H9 (cell line): ENCODE measurements at regions not wholly inside any gene's neighbourhood (a gene's known extent, or its start where the extent isn't known, plus 50 kb on each side); places are given as distances from the start of the nearest gene placed in this dataset.

Source experiments
- DNase-seq: peaks from one replicate; pipeline ENCODE4 v3.0.0-alpha.2; 2017
- H2AFZ ChIP-seq: one replicate; pipeline ENCODE4 v1.6.1; 2013; ENCODE audit warnings: mild to moderate bottlenecking, low read length, control low read depth, moderate library complexity
- H2AK5ac ChIP-seq: 2 replicates; pipeline ENCODE4 v1.6.1; 2013; ENCODE audit warnings: low read length, control low read depth, mixed read lengths; ENCODE audit not compliant: insufficient read length
- H2BK120ac ChIP-seq: one replicate; pipeline ENCODE4 v1.6.1; 2013; ENCODE audit warnings: low read depth, mild to moderate bottlenecking, low read length, control low read depth, inconsistent platforms; ENCODE audit not compliant: poor library complexity, severe bottlenecking
- H2BK12ac ChIP-seq: 2 replicates; pipeline ENCODE4 v1.6.1; 2013; ENCODE audit warnings: low read length, control low read depth, mixed read lengths, low read depth; ENCODE audit not compliant: insufficient read length
- H2BK15ac ChIP-seq: 2 replicates; pipeline ENCODE4 v1.6.1; 2013; ENCODE audit warnings: low read depth, low read length, control low read depth
- H2BK20ac ChIP-seq: one replicate; pipeline ENCODE4 v1.6.1; 2013; ENCODE audit warnings: low read depth, mild to moderate bottlenecking, low read length, control low read depth, inconsistent platforms; ENCODE audit not compliant: poor library complexity, severe bottlenecking
- H2BK5ac ChIP-seq: 2 replicates; pipeline ENCODE4 v1.6.1; 2013; ENCODE audit warnings: low read length, control low read depth, mixed read lengths; ENCODE audit not compliant: insufficient read length
- H3K14ac ChIP-seq: 2 replicates; pipeline ENCODE4 v1.6.1; 2013; ENCODE audit warnings: low read length, control low read depth; ENCODE audit not compliant: insufficient read depth
- H3K18ac ChIP-seq: 2 replicates; pipeline ENCODE4 v1.6.1; 2013; ENCODE audit warnings: low read depth, mild to moderate bottlenecking, mixed read lengths, low read length, control low read depth; ENCODE audit not compliant: insufficient read length
- H3K23ac ChIP-seq: 2 replicates; pipeline ENCODE4 v1.6.1; 2013; ENCODE audit warnings: low read length, control low read depth, mixed read lengths, low read depth; ENCODE audit not compliant: insufficient read length
- H3K23me2 ChIP-seq: 2 replicates; pipeline ENCODE4 v1.6.1; 2013; ENCODE audit warnings: low read depth, mild to moderate bottlenecking, mixed read lengths, low read length, control low read depth; ENCODE audit not compliant: insufficient read length, poor library complexity, severe bottlenecking
- H3K27ac ChIP-seq: 2 replicates; pipeline ENCODE4 v1.5.1; 2013; ENCODE audit warnings: low read length, control low read depth, mixed read lengths, low read depth; ENCODE audit not compliant: insufficient read length
- H3K27me3 ChIP-seq: 2 replicates; pipeline ENCODE4 v1.6.1; 2013; ENCODE audit warnings: low read length, control low read depth, inconsistent platforms; ENCODE audit not compliant: insufficient read depth
- H3K4ac ChIP-seq: 2 replicates; pipeline ENCODE4 v1.6.1; 2013; ENCODE audit warnings: low read depth, mild to moderate bottlenecking, control low read depth, inconsistent platforms, low read length, moderate library complexity
- H3K4me1 ChIP-seq: 2 replicates; pipeline ENCODE4 v1.6.1; 2013; ENCODE audit warnings: low read length, control low read depth, inconsistent platforms; ENCODE audit not compliant: insufficient read depth
- H3K4me2 ChIP-seq: 2 replicates; pipeline ENCODE4 v1.6.1; 2013; ENCODE audit warnings: low read length, control low read depth, mixed read lengths; ENCODE audit not compliant: insufficient read length, insufficient read depth
- H3K56ac ChIP-seq: 2 replicates; pipeline ENCODE4 v1.6.1; 2013; ENCODE audit warnings: low read depth, mild to moderate bottlenecking, mixed read lengths, low read length, control low read depth; ENCODE audit not compliant: insufficient read length
- H3K79me1 ChIP-seq: 2 replicates; pipeline ENCODE4 v1.6.1; 2013; ENCODE audit warnings: low read depth, mild to moderate bottlenecking, moderate library complexity, low read length, control low read depth, inconsistent platforms; ENCODE audit not compliant: insufficient read depth, poor library complexity, severe bottlenecking
- H3K79me2 ChIP-seq: 2 replicates; pipeline ENCODE4 v1.6.1; 2013; ENCODE audit warnings: low read length, control low read depth, inconsistent platforms; ENCODE audit not compliant: insufficient read depth
- H3K9ac ChIP-seq: 2 replicates; pipeline ENCODE4 v1.6.1; 2013; ENCODE audit warnings: low read length, control low read depth, mixed read lengths; ENCODE audit not compliant: insufficient read length; ENCODE audit errors: extremely low read depth
- H3K9me3 ChIP-seq: one replicate; pipeline ENCODE4 v1.6.1; 2013; ENCODE audit warnings: low read depth, low read length, inconsistent platforms; ENCODE audit not compliant: control insufficient read depth
- H3T11ph ChIP-seq: one replicate; pipeline ENCODE4 v1.6.1; 2013; ENCODE audit warnings: mild to moderate bottlenecking, low read length, control low read depth, inconsistent platforms
- H4K20me1 ChIP-seq: one replicate; pipeline ENCODE4 v1.6.1; 2013; ENCODE audit not compliant: control insufficient read depth, insufficient read length, insufficient read depth
- H4K5ac ChIP-seq: 2 replicates; pipeline ENCODE4 v1.6.1; 2013; ENCODE audit warnings: low read depth, mild to moderate bottlenecking, mixed read lengths, low read length, control low read depth; ENCODE audit not compliant: insufficient read length
- H4K8ac ChIP-seq: replicated peaks from 2 replicates; pipeline ENCODE4 v1.6.1; 2013; ENCODE audit warnings: low read length, control low read depth, mixed read lengths, low read depth; ENCODE audit not compliant: insufficient read length
- H4K91ac ChIP-seq: 2 replicates; pipeline ENCODE4 v1.6.1; 2013; ENCODE audit warnings: low read depth, mild to moderate bottlenecking, moderate library complexity, mixed read lengths, low read length, control low read depth; ENCODE audit not compliant: insufficient read length
- H3K27ac Mint-ChIP-seq, 3 experiments: 2 replicates in 2 of 3; 3 replicates in 1 of 3; pipeline ENCODE4 v1.8.0; 2020 to 2021; ENCODE audit warnings: mixed read lengths in 3 of 3, mild to moderate bottlenecking in 1 of 3, moderate library complexity in 1 of 3
- H3K27me3 Mint-ChIP-seq: 2 replicates; pipeline ENCODE4 v1.8.0; 2021; ENCODE audit warnings: low read depth, mild to moderate bottlenecking, moderate library complexity, mixed read lengths
- H3K36me3 Mint-ChIP-seq, 3 experiments: 2 replicates in 2 of 3; 3 replicates in 1 of 3; pipeline ENCODE4 v1.8.0; 2020 to 2021; ENCODE audit warnings: low read depth in 3 of 3, mixed read lengths in 3 of 3; ENCODE audit not compliant: insufficient read depth in 1 of 3
- H3K4me1 Mint-ChIP-seq, 2 experiments: 2 replicates each; pipeline ENCODE4 v1.8.0; 2020; ENCODE audit warnings: mixed read lengths in 2 of 2
- H3K4me3 Mint-ChIP-seq, 2 experiments: 2 replicates in 1 of 2; 3 replicates in 1 of 2; pipeline ENCODE4 v1.8.0; 2020 to 2021; ENCODE audit warnings: mild to moderate bottlenecking in 2 of 2, mixed read lengths in 2 of 2, moderate library complexity in 1 of 2
- H3K9me3 Mint-ChIP-seq, 2 experiments: 2 replicates in 1 of 2; 3 replicates in 1 of 2; pipeline ENCODE4 v1.8.0; 2020; ENCODE audit warnings: mild to moderate bottlenecking in 2 of 2, mixed read lengths in 2 of 2, moderate library complexity in 1 of 2
- WGBS: extraction: QIAGEN DNeasy Blood & Tissue Kit; methylation state at CpG from one replicate; pipeline ENCODE4 v1.1.7; 2013; ENCODE audit warnings: missing lambda C conversion rate, low lambda C conversion rate, mixed read lengths; ENCODE audit not compliant: insufficient read length; ENCODE audit errors: extremely low coverage; 5-methylcytosine and 5-hydroxymethylcytosine counted together
- TF ChIP-seq, protein P1 (sequence below): fragments of 200-600 bp; sonication (generic); conservative IDR thresholded peaks from 3 replicates; pipeline ENCODE4 v1.8.0; 2021; ENCODE audit warnings: antibody characterized with exemption, mild to moderate bottlenecking

DNA sequence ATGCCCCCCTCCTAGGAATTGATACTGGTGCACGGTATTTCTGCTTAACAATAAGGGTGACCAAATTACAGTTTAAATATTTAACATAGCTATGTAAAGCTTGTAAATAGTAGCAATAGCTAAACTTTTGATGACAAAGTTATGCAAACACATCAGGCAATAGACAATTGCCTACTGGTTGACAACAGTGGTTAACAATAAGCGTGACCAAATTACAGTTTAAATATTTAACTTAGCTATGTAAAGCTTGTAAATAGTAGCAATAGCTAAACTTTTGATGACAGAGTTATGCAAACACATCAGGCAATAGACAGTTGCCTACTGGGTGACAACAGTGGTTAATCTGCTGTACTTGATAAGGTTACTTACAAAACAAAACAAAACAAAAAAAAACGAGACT is 886.5 kb upstream of the FLRT2 start:
- Histone ChIP-seq H4K5ac (no peak overlapping the region), H4K91ac (no peak overlapping the region), H3K4me2 (no peak overlapping the region), H3K79me1 (no peaks in the 10 kb centered on the region), H3K27me3 (no peaks in the 10 kb centered on the region), H3K23me2 (no peaks in the 10 kb centered on the region), H3K79me2 (no peaks in the 10 kb centered on the region), H3K9me3 (no peaks in the 10 kb centered on the region), H3K56ac (no peak overlapping the region), H3K14ac (no peak overlapping the region), H2BK5ac (no peak overlapping the region), H2BK15ac (no peak overlapping the region), H2AK5ac (no peak overlapping the region), H2BK12ac (no peak overlapping the region), H3K9ac (no peak overlapping the region), H3K4ac (no peak overlapping the region), H4K20me1 (no peaks in the 10 kb centered on the region), H3K18ac (no peak overlapping the region), H3K27ac (no peak overlapping the region), H3K4me1 (no peaks in the 10 kb centered on the region), H3K23ac (no peak overlapping the region), H2BK20ac (no peak overlapping the region), H3T11ph (no peak overlapping the region), H2AFZ (no peak overlapping the region), H2BK120ac (no peak overlapping the region), H4K8ac (no peak overlapping the region)
- H3K4me3 Mint-ChIP-seq, result no peak overlapping the region
- H3K4me1 Mint-ChIP-seq, result peaks cover 2 to 18% of the 10 kb centered on the region in 2 experiments; a peak in 3 of 4 replicates
- TF ChIP-seq, protein P1, sequence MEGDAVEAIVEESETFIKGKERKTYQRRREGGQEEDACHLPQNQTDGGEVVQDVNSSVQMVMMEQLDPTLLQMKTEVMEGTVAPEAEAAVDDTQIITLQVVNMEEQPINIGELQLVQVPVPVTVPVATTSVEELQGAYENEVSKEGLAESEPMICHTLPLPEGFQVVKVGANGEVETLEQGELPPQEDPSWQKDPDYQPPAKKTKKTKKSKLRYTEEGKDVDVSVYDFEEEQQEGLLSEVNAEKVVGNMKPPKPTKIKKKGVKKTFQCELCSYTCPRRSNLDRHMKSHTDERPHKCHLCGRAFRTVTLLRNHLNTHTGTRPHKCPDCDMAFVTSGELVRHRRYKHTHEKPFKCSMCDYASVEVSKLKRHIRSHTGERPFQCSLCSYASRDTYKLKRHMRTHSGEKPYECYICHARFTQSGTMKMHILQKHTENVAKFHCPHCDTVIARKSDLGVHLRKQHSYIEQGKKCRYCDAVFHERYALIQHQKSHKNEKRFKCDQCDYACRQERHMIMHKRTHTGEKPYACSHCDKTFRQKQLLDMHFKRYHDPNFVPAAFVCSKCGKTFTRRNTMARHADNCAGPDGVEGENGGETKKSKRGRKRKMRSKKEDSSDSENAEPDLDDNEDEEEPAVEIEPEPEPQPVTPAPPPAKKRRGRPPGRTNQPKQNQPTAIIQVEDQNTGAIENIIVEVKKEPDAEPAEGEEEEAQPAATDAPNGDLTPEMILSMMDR, result no peak
- DNase-seq, result no peak
- WGBS, result no CpG with 5 or more reads among the region's 3 CpGs
- H3K27me3 Mint-ChIP-seq, result no peaks in the 10 kb centered on the region
- H3K36me3 Mint-ChIP-seq, result no peaks in the 10 kb centered on the region
- H3K27ac Mint-ChIP-seq, result no peak overlapping the region
- no peaks in the 10 kb centered on the region for H3K9me3 Mint-ChIP-seq
